ENCODE measurements at regions not wholly inside any gene's neighbourhood (a gene's known extent, or its start where the extent isn't known, plus 50 kb on each side); places are given as distances from the start of the nearest gene placed in this dataset.
"Not testable (repeated sequence)": the region's sequence is repeated elsewhere in the genome, so short reads cannot be mapped to it uniquely, and the experiment has no call there.

DNA sequence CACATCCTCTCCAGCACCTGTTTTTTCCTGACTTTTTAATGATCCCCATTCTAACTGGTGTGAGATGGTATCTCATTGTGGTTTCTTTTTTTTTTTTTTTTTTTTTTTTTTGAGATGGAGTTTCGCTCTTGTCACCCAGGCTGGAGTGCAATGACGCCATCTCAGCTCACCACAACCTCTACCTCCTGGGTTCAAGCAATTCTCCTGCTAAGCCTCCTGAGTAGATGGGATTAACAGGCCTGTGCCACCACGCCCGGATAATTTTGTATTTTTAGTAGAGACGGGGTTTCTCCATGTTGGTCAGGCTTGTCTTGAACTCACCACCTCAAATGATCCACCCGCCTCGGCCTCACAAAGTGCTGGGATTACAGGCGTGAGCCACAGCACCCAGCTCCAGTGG is 184.7 kb downstream of the C9orf152 start:
- DNase-seq (ENCODE audit: low spot score) = not testable (repeated sequence)

DNA sequence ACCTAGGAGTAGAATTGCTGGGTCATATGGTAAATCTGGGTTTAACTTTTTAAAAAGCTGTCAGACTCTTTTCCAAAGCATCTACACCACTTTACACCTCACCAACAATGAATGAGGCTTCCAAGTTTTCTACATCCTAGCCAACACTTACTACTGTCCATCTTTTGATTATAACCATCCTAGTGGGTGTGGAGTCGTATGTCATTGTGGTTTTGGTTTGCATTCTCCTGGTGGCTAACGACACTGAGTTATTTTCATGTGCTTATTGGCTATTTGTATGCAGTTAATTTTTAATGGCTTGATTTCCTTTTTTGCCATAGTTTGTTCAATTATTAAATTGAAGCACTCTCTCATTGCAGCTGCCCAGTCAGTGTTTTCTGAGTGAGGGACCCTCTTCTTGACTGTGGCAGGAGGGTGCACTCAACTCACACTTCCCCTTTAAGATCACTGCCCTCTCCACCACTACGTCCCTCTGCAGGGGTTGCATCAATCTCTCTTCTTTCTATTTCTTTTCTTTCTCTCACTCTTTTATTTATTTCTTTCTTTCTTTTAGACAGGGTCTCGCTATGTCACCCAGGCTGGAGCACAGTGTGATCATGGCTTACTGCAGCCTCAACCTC is 182.3 kb downstream of the C9orf152 start:
- DNase-seq (ENCODE audit: low spot score) = no peak

DNA sequence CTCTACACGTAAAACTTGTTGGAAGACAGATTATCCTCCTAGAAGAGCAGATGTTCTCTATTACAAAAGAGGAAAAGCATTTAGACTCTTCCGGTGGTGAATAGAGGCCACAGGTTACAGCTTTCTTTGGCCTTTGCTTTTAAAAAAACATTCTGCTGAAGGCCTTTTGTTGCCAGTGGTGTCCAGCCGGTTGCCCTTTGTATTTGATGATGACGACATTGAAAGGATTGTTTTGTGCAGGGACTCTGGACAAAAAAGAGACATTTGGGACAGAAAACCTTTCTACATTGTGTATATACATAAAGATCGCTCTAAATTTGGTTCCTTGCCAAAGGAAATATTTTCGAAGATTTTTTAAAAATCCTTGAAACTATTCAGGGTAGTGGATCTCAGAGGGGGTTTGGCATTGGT is 180.3 kb downstream of the C9orf152 start:
- DNase-seq (ENCODE audit: low spot score) = no peak

DNA sequence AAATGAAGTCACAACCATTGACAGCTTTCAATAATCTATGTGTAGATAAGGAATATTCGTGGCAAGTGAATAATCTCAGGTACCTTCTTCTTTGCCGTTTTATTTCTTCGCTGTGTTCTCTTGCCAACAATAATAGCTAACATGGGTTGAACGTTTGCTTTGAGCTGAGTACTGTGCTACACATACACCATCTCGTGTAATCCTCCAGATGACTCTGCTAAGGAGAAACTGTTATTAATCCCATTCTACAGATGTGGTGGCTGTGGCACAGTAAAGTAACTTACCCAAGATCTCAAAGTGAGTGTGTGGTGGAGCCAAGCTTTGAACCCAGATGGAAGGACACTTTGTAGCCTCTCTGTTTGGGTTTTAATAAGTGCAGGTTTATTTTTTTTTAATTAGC is 179.7 kb downstream of the C9orf152 start:
- DNase-seq (ENCODE audit: low spot score) = no peak

DNA sequence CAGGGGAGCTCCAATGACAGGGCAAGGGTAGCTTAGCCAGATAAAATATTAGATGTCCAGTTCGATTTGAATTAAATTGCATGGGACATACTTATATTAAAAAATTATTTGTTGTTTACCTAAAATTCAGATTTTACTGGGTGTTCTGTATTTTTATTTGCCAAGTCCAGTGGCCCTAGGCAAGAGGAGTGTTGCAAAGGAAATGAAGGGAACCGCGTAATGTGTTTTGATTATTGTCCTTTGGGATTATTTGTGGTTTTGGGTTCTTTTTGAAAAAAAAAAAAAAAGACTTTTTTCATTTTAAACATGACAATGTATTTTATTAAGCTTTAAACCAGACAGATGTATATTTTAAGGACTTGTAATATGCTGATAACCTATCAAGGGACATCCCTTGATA is 179.3 kb downstream of the C9orf152 start:
- no peak for DNase-seq (ENCODE audit: low spot score)

DNA sequence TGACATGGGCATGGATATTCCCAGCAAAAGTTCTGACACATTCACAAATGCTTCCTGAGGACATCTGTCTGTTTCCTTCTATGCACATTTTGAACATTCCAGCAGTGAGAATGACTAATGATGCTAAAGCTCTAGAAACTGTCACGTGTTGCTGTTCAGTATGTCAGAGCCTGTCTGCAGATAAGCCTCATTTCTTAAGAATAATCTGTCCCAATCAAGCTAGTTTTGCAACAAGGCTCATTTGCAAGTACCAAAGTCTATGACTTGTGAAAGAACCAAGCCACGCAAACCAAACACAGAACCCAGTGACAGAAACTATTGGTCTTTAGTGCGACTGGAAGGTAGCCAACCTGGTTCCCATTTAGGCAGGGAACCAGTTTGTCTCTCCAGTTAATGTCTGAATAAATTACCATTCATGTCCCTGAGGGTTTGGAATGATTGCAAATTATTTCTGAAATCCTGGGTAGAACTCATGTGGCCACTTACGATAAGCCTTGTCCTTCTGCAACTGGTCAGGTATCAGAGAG is 178.5 kb downstream of the C9orf152 start:
- DNase-seq (ENCODE audit: low spot score) = peak; percentile 83

DNA sequence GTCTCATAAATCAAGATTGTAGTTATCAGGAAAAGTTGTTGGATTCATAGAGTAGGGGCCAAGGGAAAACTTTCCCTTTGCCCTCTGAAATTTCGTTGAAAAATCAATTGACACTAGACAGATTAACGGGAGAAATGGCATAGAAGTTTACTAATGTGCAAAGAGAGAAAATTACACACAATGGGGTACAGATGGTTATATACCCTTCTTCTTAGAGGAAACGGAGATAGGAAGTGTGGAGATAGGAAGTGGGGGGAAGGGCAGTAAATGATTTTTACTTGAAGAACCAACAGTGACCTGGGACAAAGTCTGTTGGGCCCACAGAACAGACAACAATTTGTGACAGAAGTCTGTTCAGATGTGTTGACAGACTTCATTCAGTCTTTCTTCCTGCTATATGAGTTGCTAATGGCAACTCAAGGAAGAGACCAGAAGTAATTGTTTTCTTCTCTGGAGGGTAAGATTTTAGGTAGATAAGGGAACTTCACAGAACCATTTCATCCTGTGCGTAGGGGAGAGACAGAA is 177.9 kb downstream of the C9orf152 start:
- DNase-seq (ENCODE audit: low spot score) = no peak

DNA sequence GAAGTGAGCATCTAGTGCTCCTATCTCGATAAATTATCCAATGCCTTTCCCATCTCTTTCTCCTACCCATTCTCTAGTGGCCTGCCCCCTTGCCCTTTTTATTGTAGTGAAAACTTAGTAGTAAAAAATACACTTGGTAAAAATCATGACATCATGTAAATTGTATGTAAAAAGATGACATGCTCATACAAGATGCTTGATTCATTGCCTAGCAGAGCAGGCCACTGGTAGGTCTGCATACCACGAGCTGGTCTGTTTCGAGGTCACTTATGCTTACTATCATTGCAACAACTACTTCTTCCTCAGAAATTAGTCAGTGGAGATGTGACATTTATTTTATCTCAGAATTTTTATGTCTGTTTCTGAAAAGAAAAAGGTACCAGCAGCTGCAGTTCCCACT is 177.3 kb downstream of the C9orf152 start:
- DNase-seq (ENCODE audit: low spot score) = peak; percentile 47

DNA sequence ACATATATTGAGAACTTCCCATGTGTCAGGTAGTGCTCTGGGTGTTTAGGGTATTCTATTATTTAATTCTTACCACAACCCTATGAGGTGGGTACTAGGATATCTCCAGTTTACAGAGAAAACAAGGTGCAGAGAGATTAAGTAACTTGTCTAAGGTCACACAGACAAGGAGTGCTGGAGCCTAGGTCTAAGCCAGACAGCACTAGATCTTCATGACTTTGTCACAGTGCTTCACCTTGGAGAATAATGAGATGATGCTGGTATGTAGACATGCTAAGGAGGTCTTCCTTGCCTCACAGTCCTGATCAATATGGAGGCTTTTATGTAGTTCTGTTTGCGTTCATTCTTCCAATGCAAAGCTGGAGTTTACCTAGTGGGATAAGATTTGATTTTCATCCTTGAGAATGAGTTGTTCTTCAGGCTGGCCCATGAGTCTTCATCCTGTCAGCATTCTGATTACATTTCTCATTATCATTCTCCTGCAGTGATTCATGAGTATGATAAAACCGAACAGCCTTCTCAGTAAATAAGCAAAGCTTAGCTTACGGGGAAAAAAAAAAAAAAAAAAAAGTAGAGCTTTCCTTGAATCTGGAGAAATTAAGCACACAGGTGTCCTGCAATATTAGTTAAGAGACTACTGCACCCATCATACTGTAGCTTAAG is 176.3 kb downstream of the C9orf152 start:
- DNase-seq (ENCODE audit: low spot score) = peak; percentile 94

DNA sequence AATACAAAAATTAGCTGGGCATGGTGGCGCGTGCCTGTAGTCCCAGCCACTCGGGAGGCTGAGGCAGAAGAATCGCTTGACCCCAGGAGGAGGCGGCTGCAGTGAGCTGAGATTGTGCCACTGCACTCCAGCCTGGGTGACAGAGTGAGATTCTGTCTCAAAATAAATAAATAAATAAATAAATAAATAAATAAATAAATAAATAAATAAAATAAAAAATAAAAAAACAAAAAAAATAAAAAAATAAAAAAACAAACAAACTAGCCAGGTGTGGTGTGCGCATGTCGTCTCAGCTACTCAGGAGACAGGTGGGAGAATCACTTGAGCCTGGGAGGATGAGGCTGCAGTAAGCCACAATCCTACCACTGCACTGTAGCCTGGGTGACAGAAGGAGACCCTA is 175.4 kb downstream of the C9orf152 start:
- DNase-seq (ENCODE audit: low spot score) = not testable (repeated sequence)

DNA sequence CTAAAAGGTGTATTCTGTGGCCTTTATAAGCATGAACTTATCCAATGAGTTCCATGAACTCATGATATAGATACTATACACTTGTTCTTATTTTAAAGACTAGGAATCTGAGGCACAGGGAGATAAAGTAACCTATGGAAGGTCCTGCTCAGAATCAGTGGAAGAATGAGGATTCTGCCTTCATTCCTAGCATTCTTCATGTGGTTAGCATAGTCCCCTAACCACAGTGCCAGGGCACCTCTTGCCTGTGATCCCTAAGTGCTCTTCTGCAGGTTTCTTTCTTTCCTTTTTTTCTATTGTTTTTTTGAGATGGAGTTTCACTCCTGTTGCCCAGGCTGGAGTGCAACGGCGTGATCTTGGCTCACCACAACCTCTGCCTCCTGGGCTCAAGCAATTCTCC is 174.1 kb downstream of the C9orf152 start:
- no peak for DNase-seq (ENCODE audit: low spot score)

DNA sequence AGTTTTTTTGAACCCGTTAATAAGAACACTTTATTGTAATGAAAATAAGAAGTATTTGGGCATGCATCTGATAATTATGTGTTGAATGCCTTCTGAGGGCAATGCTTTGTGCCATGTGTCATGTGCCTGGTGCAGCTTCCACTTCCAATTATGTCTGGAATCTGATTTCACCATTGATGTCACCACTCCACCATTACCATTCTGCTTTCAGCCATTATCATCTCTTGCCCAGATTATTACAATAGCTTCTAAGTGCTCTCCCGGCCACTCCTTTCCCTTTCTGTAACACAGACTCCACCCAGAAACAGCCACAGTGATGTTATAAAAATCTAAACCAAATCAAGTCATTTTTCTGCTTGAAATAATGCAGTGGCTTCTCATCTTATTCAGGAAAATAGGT is 171.7 kb downstream of the C9orf152 start:
- no peak for DNase-seq (ENCODE audit: low spot score)

DNA sequence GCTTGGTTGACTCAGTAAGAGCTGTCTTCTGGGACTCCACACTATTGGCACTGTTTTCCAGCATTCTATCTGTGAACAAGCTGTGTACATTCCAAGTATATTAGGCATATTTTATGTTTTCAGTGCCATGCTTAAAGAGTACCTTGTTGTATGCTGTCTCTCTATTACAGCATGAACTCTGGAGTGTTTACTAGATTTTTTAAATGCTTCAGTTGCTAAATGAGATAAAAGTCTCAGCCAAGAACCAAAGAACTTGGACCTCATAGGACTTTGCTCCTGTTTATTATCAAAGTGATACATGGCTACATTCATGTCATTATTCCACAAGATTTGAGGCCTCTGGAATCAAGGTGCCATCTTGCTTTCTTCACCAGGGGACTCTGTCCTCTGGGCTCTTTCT is 167.2 kb downstream of the C9orf152 start:
- no peak for DNase-seq (ENCODE audit: low spot score)

DNA sequence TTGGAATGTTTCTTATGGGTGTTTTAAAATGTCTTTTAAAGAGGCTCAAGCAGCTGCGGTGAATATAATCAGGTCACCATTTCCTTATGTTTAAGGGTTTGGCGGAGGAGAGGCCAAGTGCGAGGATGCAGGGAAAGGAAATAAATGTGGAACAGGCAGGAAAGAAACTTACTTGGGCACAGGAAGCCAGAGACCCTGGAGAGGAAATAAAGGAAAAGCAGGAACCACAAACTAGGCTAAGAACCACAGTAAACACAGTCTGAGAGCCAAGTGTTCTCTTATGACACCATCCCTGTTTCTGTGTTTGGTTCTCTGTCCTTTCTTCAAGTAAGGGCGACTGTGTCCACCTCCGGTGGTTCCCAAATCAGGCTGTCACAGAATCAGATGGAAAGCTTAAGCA is 166.5 kb downstream of the C9orf152 start:
- DNase-seq (ENCODE audit: low spot score) = no peak

DNA sequence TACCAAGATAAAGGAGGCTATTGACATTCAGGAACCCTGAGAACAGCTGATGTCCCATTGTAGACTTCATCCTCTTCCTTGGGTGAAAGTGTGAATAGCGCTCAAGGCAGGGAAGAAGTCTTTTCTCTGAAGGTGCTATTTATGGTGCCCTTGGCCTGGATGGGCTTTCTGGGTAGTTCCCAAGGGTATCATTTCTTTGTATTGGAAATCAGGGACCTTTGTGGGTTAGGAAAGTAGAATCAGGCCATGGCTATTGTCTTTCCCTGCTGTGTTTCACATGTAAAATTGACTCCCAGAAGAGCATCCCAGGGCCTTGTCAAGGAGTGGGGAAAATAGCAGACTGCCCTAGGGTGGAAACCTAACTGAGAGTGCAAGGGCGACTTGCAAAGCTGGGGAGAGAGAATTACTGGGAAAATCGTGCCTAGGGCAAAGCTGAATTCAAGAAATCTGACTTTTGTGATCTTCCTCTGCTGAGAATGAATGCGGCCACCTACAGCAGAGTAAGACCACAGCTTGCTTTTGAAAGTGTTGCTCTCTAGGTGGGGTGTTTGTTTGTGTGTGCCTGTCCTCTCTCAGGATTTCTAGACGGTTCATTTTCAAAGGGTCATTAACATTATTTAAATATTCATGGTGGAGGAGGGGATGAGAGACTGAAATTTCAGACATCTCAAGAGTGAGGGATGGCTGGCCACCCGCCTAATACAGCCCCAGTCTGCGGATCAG is 160.6 kb downstream of the C9orf152 start:
- no peak for DNase-seq (ENCODE audit: low spot score)

DNA sequence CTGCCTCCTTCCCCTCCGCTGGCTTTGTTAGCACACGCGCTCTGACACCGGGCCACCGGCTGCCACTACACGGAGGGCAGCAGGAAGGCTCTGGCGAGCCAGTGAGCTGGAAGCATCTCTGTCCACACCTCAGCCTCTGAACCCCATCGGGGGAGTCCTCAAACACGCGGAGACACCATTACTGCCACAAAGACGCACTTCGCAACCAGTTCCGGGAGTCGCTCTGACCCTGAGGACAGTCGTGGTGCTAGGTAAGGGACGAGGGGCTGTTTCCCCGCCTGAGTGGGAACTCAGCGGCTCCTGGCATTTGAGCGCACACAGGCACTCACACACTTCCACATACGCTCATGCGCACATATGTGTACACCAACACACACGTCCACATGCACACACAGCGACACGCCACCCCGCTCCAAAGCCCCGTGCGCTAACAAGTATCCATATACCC is 160.0 kb downstream of the C9orf152 start:
- no peak for DNase-seq (ENCODE audit: low spot score)

DNA sequence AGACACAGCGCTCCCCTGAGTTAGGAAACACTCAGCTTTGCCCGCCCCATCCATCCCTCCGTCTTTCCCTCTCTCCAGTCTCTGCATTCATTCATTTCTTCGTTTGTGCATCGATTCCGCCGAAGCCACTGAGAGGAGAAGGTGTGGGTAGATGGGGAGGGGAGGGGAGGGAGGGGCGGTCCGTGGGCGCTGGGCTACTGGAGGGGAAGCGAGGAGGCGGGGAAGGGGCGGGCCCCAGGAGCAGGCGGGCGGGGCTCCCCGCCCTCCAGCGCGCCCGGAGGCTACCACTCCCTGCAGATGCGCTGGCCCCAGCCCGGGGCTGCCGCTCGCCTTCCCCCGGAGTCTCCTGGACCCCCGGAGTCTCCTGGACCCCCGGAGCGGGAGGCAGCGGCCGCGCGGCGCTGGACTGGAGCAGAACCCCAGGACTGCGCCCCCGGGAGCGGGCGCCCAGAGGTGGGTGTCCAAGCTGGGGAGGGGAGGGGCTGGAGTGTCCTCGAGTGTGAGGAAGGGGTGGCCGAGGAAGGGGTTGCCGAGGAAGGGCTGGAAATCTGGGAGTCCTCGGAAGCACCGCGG is 159.5 kb downstream of the C9orf152 start:
- DNase-seq (ENCODE audit: low spot score) = peak; percentile 81

DNA sequence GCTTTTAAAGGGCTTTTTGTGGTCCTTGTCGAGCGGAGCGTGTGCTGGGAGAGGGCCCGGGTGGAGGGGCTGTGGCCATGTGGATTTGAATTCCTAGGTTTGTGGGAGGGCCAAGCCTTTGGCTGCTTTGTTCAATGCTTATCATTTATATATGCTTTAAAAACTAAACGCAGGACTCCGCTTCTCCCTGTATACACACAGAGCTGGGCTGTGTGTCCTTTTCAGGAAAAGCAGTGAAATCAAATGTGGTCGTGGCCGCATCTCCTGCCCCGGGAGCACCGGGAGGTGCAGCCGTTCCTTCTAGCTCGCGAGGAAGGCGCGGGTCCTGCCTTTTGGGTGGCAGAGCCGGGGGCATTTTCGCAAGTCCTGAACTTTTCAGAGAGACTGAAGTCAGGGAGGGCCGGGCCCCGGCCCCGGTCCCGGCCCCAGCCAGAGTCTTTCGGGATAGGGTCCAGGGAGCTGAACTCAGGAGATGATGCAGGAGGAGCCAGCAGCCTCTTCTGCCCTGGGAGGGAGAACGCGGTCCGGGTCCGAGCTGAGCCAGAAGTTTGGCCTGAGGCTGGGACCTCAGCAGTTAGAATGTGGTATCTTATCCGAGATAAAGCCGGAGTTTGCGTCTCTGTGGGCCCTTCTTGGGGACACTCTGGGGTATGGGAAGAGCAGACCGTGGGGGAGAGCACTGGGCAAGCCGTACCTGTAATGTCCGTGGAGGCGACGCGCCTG is 158.8 kb downstream of the C9orf152 start:
- peak; percentile 47 for DNase-seq (ENCODE audit: low spot score)

DNA sequence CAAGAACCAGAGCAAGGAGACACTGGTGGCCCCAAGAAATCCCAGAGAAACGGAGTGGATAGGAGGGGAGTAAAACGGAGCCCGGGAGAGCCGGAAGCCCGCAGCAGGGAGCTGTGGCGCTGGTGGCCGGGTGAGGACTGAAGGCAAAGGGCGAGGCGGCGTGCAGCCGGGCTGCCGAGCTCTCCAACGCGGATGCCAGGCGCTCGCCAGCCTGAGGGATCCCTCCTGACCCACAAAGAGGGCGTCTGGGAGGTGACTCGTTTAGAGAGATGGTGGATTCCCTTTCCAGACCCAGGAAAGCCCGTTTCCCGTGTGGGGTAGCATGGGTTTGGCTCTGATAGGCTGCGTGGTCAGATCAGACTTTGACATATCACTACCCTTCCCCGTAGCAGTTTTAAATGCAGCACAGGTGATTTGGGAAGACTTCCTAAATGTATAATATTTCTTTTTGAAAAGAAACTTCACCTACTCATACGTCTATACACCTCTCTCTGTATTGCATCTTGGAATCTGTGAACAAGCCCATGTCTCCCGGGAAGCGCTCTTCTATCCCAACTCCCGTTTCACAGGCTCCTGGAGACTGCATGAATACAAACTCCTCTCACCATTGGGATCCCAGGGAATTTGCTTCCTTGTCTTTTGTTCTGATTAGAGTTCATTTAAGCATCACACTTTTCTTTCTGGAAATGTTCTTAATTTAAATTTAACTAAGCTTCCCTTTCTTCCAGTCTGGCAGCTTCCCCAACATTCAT is 158.1 kb downstream of the C9orf152 start:
- peak; percentile 65 for DNase-seq (ENCODE audit: low spot score)

DNA sequence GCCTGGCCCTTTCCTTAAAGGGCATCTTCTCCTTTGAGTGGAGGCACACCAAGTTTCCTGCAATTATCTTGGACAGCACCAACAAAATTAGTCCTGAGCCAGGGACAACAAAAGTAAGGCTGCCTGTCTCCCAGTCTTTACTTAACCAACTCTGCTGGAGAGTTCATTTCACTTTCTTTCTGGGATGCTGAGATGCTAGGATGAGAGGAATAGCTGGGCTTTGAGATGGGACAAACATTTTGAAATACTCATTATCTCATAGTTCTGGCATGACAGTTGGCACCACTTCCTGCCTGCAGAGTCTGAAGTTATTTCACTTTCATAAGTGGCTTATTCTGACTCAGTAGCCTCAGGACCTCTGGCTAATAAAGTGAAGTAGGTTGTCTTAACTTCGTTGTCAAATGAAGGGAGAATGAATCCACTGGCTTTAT is 157.0 kb downstream of the C9orf152 start:
- peak; percentile 97 for DNase-seq (ENCODE audit: low spot score)

DNA sequence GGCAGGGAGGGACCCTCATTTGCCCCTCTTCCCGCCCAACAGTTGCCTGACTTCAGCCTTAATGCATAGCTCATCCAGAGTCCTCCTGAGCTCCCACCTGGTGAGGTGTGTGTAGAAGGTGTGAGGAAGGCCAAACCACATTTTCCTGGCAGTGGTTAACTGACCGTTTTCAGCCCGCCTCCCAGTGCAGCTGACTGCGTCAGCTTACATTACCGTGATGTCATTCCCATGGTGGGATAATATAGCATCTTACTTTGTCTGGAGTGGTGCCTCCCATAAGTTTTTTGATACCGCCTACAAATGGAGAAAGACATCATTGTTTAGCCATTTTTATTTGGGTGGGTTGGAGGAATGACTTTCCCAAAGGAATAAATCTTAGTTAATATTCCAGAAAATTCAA is 151.9 kb downstream of the C9orf152 start:
- no peak for DNase-seq (ENCODE audit: low spot score)

Data from RKO (cell line).